SW 1271 (cell line): ENCODE measurements at regions not wholly inside any gene's neighbourhood (a gene's known extent, or its start where the extent isn't known, plus 50 kb on each side); places are given as distances from the start of the nearest gene placed in this dataset.

ENCODE experiments used
- DNase-seq, 2 experiments: peaks; one replicate each; lab custom pipeline; 2025; lab: John Stamatoyannopoulos, UW

- no peak for DNase-seq
Measured at GRCh38 chr2:147502711-147503290, 342.0 kb upstream of the ACVR2A start.

- no peak for DNase-seq
Measured at GRCh38 chr2:147501968-147502367, 342.9 kb upstream of the ACVR2A start.

GRCh38 chr2:147500819-147501395, 343.9 kb upstream of the ACVR2A start:
- DNase-seq = no peak

GRCh38 chr2:147500229-147500628, 344.6 kb upstream of the ACVR2A start:
- no peak for DNase-seq

- no peak for DNase-seq
Measured at GRCh38 chr2:147499785-147500184, 345.0 kb upstream of the ACVR2A start.

GRCh38 chr2:147495734-147496133, 349.1 kb upstream of the ACVR2A start:
- no peak for DNase-seq

GRCh38 chr2:147492471-147492870, 352.4 kb upstream of the ACVR2A start:
- DNase-seq = no peak

GRCh38 chr2:147491506-147491905, 353.3 kb upstream of the ACVR2A start:
- no peak for DNase-seq

- DNase-seq = no peak
Measured at GRCh38 chr2:147490401-147491261, 354.2 kb upstream of the ACVR2A start.

GRCh38 chr2:147488472-147488871, 356.4 kb upstream of the ACVR2A start:
- no peak for DNase-seq

GRCh38 chr2:147487978-147488289, 356.9 kb upstream of the ACVR2A start:
- DNase-seq = no peak

- DNase-seq = no peak
Measured at GRCh38 chr2:147487286-147487977, 357.4 kb upstream of the ACVR2A start.

GRCh38 chr2:147485210-147485851, 359.5 kb upstream of the ACVR2A start:
- DNase-seq = no peak

GRCh38 chr2:147483911-147484310, 360.9 kb upstream of the ACVR2A start:
- no peak for DNase-seq

GRCh38 chr2:147482916-147483669, 361.7 kb upstream of the ACVR2A start:
- no peak for DNase-seq

GRCh38 chr2:147482111-147482895, 362.5 kb upstream of the ACVR2A start:
- no peak for DNase-seq

- no peak for DNase-seq
Measured at GRCh38 chr2:147479358-147479757, 365.5 kb upstream of the ACVR2A start.

GRCh38 chr2:147473075-147473474, 371.8 kb upstream of the ACVR2A start:
- DNase-seq = no peak

- DNase-seq = no peak
Measured at GRCh38 chr2:147471126-147471525, 373.7 kb upstream of the ACVR2A start.

GRCh38 chr2:147469471-147469870, 375.4 kb upstream of the ACVR2A start:
- no peak for DNase-seq

GRCh38 chr2:147468963-147469362, 375.9 kb upstream of the ACVR2A start:
- DNase-seq = no peak
